GM21723 (cell line): ENCODE measurements at regions not wholly inside any gene's neighbourhood (a gene's known extent, or its start where the extent isn't known, plus 50 kb on each side); places are given as distances from the start of the nearest gene placed in this dataset.
"Not testable (repeated sequence)": the region's sequence is repeated elsewhere in the genome, so short reads cannot be mapped to it uniquely, and the experiment has no call there.

Source experiments
- ATAC-seq: cut with Tn5 transposase; IDR thresholded peaks from one replicate; pipeline ENCODE4 v1.9.1; 2021; ENCODE audit warnings: mild to moderate bottlenecking, moderate library complexity; ENCODE audit not compliant: unreplicated experiment

- ATAC-seq: no peak
Observed at GRCh38 chr5:92748072-92748676, 832.8 kb downstream of the NR2F1-AS1 start.

DNA sequence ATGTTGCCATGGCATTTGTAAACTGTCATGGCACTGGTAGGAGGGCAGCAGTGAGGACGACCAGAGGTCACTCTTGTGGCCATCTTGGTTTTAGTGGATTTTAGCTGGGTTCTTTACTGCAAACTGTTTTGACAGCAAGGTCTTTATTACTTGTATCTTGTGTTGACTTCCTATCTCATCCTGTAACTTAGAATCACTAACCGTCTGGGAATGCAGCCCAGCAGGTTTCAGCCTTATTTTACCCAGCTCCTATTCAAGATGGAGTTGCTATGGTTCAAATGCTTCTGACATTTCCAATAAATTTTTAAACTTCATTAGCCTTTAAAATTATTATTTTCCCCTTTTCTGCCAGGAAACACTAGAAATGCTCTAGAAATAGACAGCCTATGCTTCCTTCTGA lies 839.1 kb downstream of the NR2F1-AS1 start:
- no peak for ATAC-seq

DNA sequence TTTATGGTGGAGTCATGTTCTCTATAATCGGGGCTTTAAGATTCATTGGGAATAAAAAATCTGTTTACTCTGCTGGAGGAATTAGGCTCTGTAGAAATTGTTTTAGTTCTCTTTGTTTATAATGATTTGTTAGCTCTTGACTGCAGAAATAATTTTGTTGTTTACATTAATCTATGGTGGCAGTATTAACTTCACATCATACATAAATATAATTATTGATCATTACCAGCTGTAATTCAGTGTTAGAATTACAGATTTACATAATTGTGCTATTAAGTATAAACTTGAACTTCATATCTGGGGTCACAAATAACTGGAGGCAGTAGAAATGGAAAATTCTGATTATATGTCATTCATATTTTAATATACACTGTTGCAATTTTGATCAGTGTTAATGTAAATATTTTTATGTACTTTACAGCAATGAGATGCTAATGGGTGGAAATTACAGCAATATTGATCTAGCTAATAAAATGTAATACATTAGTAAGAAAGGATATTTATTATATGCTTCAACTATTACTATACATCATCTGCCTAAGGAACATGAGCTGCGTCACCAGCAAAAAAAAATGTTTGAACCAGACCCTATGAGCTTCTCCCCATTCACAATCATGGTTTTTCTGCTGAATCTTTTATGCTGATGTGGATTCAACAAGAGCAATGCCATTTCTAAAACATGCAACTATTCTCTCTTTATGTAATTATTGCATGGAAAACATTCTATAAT lies 846.6 kb downstream of the NR2F1-AS1 start:
- ATAC-seq: no peak

DNA sequence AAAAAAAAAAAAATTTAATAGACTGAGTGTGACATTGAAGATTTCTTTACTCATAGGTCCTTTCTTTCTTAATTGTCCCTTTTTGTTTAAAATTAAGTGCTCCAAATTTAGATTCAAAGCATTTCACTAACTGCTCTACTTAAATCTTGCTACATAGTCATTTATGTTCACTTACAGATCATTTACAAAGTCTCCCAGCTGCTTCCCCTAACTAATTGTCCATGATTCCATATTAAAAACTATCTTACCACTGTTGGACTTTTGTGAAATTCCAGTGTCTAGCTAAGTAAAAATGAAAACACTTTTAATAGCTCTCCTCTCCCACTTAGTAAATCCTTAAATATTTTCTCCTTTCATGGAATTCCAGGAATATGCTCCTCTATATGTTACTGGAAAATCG lies 850.5 kb downstream of the NR2F1-AS1 start:
- ATAC-seq: no peak

DNA sequence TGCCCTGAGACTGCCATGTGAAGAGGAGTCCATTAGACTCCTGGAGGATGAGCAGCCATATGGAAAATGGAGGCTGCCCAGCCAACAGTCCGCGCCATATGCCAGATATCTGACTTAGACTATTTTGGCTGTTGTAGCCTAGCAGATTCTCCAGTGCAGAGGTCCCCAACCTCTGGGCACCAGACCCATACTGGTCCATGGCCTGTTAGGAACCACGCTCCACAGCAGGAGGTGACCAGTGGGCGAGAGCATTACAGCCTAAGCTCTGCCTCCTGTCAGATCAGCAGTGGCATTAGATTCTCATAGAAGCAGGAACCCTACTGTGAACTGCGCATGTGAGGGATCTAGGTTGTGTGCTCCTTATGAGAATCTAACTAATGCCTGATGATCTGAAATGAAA lies 851.9 kb downstream of the NR2F1-AS1 start:
- ATAC-seq: no peak

- no peak for ATAC-seq
Observed at GRCh38 chr5:92715946-92716520, 865.0 kb downstream of the NR2F1-AS1 start.

DNA sequence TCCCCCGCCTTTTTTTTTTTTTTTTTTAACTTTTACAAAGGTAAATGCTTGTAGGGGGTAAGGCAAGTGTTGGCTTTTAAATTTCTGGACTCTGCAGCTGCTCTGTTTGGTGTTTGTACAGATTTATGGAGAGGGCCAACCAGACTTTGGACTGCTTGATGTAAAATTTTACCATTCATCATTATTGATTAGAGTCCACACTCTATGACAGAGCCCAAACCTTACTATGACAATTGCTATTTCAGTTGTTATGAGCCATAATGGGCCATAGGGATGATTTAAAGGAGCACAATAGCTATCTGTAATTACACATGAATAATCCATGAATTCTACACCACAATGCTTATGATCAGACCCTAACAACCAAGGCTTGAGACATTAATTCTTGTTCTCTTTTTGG lies 867.2 kb downstream of the NR2F1-AS1 start:
- no peak for ATAC-seq

DNA sequence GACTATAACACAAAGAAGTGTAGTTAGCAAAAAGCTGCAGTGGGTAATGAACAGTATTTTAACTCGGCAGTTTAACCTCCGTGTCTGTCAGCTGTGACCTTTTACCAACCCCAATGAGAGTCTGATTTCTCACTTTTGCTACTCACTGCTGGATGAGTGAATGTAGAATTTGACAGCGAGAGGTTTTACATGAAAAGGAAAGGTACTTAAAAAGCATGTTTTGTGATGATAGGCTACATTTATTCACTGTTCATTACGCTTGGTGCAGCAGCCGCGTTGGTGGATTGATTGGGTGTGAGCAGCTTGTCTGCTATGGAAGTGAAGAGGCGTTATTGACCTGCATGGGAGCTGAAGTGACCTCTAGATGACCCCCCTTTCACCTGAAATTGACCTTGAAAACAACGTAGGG lies 867.7 kb downstream of the NR2F1-AS1 start:
- no peak for ATAC-seq

- no peak for ATAC-seq
Observed at GRCh38 chr5:92711956-92712355, 869.1 kb downstream of the NR2F1-AS1 start.

DNA sequence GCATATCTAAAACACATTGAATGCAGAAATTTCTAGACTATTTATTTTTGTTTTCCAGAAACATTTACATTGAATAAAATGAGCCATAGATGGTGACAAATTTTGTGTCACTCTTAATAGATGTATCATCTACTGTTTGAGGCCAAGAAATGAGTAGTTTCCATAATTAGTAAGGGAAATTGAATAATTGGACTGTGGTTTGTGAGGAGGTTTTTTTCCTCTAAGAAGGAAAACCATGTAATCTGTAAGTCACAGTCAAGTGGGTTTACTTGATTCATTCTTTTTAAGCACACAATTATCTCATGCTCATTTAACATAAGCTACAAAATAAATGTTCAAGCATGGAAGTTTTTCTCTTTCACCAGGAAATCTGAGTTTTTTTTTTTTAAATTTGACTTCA lies 876.4 kb downstream of the NR2F1-AS1 start:
- no peak for ATAC-seq

DNA sequence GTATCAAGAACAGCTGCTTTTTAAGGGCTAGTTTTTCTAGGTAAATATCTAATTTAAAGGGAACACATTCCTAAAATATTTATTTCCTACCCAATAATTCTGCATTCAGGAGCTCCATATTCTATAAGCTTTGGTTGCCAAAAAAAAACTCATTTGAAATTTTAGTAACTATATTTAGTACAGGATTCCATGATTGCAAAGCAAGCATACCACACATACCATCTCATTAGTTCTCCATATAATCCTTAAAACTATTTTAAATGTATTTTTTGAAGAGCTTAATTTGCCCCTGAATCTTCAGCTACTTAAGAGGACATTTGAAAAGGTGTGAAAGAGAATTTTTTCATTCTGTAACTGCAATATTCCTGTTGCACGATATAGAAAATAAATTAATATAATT lies 877.0 kb downstream of the NR2F1-AS1 start:
- no peak for ATAC-seq

GRCh38 chr5:92695123-92696003 lies 885.7 kb downstream of the NR2F1-AS1 start:
- no peak for ATAC-seq

DNA sequence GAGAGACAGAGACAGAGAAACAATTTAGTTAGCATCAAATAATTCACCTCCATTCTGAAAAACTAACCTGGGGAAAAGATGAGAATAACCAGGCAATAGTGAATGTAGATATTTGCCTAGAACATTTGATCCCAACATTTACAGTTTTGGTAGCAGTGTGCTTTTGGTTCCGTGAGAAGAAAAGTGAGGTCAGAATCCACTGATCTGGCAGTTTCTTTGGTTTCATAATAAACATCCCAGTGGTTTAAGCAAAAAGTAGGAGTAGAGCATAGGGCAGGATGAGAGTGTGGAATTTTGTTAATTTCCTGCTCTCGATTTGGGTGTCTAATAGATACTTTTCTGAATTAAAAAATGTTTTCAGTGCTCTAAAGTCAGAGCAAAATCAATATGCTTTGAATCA lies 887.0 kb downstream of the NR2F1-AS1 start:
- ATAC-seq: no peak

DNA sequence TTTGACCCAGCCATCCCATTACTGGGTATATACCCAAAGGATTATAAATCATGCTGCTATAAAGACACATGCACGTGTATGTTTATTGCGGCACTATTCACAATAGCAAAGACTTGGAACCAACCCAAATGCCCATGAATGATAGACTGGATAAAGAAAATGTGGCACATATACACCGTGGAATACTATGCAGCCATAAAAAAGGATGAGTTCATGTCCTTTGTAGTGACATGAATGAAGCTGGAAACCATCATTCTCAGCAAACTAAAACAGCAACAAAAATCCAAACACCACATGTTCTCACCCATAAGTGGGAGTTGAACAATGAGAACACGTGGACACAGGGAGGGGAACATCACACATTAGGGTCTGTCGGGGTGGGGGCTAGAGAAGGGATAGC lies 889.1 kb downstream of the NR2F1-AS1 start:
- not testable (repeated sequence) for ATAC-seq

DNA sequence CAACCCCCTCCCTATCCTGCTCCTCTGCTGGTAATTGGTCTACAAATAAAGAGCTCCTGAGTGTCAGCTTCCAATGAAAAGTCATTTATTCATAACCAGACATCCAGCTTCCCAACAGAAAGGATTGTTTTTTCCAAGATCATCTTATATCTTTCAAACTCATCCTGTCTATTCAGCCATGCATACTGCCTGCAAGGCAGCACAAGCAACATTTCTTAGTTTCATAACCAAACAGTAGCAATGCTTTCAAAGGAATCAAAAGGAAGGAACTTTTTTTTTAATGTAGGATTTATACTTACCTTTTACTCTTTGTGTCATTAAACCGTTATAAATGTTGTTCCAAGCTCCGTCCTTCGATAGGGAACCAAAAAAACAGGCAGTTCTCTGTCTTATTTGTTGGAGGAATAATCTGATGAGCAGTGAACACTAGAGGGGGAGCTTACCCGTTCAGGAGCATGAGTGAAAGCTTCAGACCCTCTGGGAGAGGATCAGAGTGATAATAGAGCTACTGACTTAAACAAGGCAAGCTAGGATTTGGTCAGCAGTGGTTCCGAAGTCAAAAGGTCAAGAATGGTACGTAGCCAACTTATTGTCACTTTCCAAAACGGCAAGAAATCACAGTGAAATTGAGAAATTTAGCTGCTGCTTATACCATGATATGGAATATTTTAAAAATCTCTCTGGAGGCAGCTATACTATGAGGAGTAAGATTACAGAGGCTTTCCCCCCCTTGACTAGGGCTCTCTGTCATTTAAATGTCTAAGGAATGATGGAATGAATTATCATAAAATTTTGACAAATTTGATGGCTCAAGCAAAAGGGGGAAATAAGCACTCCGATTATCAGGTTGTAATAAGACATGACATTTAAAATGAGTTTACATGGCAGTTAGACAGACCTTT lies 892.9 kb downstream of the NR2F1-AS1 start:
- no peak for ATAC-seq

GRCh38 chr5:92678640-92679039 lies 902.4 kb downstream of the NR2F1-AS1 start:
- no peak for ATAC-seq

GRCh38 chr5:92676215-92677165 lies 904.5 kb downstream of the NR2F1-AS1 start:
- no peak for ATAC-seq

DNA sequence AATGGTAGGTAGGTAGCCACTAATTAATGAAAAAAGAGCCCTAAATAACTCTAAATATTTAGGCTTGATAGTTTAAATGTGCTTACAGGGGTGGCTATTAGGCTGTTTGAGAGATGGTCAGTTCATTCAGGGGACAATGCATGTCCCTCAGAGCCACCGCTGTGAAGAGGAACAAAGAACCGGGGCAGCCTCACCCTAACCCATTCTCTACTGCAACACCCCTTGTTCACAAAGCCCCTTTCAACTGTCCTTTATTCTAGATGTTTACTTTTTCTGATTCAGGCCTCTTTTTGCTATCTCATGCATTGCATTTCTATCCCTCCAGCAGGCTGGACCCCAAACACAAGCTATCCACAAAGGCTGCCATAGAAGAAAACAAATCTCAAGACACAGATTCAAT lies 906.7 kb downstream of the NR2F1-AS1 start:
- no peak for ATAC-seq

DNA sequence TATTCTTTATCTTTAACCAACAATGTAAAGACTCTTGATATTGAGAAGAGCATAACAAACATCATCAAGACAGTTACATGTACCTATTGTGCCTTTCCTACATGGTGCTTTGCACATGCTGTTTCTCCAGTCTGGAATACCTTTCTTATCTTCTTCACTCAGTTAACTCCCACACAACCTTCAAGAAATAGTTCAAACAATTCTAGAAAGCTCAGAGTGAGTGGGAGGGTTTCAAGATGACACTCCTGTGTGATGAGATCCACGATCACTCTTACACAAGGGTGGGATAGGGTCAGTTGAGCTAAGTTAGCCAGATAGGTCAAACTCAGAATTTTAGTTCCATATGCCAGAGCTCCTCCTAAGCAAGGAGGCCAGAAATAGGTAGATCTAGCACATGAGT lies 915.5 kb downstream of the NR2F1-AS1 start:
- ATAC-seq: no peak
